ENCODE measurements at regions not wholly inside any gene's neighbourhood (a gene's known extent, or its start where the extent isn't known, plus 50 kb on each side); places are given as distances from the start of the nearest gene placed in this dataset.

DNA sequence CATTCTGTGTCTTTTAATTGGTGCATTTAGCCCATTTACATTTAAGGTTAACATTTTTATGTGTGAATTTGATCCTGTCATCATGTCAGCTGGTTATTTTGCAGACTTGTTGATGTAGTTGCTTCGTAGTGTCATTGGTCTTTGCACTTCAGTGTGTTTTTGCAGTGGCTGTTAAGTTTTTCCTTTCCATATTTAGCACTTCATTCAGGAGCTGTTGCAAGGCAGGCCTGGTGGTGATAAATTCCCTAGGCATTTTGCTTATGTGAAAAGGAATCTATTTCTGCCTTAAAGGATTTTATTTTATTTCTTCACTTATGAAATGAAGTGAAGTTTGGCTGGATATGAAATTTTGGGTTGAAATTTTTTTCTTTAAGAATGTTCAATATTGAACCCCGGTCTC, 70.2 kb upstream of the CD96 start:
- H3K4me1 Mint-ChIP-seq (ENCODE audit: unreplicated experiment), result no peaks in the 10 kb centered on the region
- TF ChIP-seq, protein P1, sequence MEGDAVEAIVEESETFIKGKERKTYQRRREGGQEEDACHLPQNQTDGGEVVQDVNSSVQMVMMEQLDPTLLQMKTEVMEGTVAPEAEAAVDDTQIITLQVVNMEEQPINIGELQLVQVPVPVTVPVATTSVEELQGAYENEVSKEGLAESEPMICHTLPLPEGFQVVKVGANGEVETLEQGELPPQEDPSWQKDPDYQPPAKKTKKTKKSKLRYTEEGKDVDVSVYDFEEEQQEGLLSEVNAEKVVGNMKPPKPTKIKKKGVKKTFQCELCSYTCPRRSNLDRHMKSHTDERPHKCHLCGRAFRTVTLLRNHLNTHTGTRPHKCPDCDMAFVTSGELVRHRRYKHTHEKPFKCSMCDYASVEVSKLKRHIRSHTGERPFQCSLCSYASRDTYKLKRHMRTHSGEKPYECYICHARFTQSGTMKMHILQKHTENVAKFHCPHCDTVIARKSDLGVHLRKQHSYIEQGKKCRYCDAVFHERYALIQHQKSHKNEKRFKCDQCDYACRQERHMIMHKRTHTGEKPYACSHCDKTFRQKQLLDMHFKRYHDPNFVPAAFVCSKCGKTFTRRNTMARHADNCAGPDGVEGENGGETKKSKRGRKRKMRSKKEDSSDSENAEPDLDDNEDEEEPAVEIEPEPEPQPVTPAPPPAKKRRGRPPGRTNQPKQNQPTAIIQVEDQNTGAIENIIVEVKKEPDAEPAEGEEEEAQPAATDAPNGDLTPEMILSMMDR (IDR thresholded peaks at IDR 0.05), result no peak
- H3K4me3 Mint-ChIP-seq (ENCODE audit: unreplicated experiment), result no peak overlapping the region
- no peak overlapping the region for H3K27ac Mint-ChIP-seq (ENCODE audit: unreplicated experiment)
- peaks cover 56% of the 10 kb centered on the region for H3K27me3 Mint-ChIP-seq (ENCODE audit: unreplicated experiment)
- no peak for DNase-seq (ENCODE audit: extremely low spot score, unreplicated experiment)
- H3K9me3 Mint-ChIP-seq (ENCODE audit: unreplicated experiment), result peaks cover 6% of the 10 kb centered on the region
- H3K36me3 Mint-ChIP-seq (ENCODE audit: unreplicated experiment), result no peaks in the 10 kb centered on the region

DNA sequence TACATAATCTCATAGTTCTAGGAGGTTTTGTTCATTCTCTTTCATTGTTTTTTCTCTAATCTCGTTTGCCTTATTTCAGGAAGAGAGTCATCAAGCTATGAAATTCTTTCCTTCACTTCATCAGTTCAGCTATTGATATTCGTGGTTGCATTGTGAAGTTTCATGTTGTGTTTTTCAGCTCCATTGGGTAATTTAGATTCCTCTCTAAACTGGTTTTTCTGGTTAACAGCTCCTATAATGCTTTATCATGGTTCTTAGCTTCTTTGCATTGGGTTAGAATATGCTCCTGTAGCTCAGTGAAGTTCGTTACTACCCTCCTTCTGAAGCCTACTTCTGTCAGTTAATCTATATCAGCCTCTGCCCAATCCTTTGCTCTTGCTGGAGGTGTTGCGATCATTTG, 69.4 kb upstream of the CD96 start:
- TF ChIP-seq, protein P1 (IDR thresholded peaks at IDR 0.05), result no peak
- no peak for DNase-seq (ENCODE audit: extremely low spot score, unreplicated experiment)
- Mint-ChIP-seq H3K4me1 (ENCODE audit: unreplicated experiment) (no peaks in the 10 kb centered on the region), H3K27ac (ENCODE audit: unreplicated experiment) (no peak overlapping the region), H3K36me3 (ENCODE audit: unreplicated experiment) (no peaks in the 10 kb centered on the region), H3K4me3 (ENCODE audit: unreplicated experiment) (no peak overlapping the region), H3K27me3 (ENCODE audit: unreplicated experiment) (peaks cover 60% of the 10 kb centered on the region), H3K9me3 (ENCODE audit: unreplicated experiment) (peaks cover 6% of the 10 kb centered on the region)

DNA sequence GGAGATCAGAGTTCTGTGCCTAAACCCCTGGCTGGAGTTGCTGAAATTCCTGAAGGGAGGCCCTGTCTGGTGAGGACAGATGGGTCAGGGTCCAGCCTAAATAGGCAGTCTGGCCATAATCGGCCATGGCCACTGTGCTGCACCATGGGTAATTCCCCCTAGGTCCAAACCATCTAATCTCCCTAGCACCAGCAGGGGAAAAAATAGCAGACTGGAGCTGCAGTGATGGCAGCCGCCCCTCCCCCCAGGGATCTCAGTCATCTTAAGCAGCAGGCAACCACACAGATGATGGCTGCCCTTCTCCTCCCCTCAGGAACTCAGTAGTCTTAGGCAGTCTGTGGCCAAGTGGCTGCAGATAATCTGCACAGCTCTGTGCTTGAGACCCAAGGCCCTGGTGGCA, 68.4 kb upstream of the CD96 start:
- no peak for DNase-seq (ENCODE audit: extremely low spot score, unreplicated experiment)
- TF ChIP-seq, protein P1 (IDR thresholded peaks at IDR 0.05), result no peak
- Mint-ChIP-seq H3K4me3 (ENCODE audit: unreplicated experiment) (no peak overlapping the region), H3K4me1 (ENCODE audit: unreplicated experiment) (no peaks in the 10 kb centered on the region), H3K36me3 (ENCODE audit: unreplicated experiment) (no peaks in the 10 kb centered on the region), H3K27me3 (ENCODE audit: unreplicated experiment) (peaks cover 58% of the 10 kb centered on the region), H3K27ac (ENCODE audit: unreplicated experiment) (no peak overlapping the region), H3K9me3 (ENCODE audit: unreplicated experiment) (peaks cover 6% of the 10 kb centered on the region)

DNA sequence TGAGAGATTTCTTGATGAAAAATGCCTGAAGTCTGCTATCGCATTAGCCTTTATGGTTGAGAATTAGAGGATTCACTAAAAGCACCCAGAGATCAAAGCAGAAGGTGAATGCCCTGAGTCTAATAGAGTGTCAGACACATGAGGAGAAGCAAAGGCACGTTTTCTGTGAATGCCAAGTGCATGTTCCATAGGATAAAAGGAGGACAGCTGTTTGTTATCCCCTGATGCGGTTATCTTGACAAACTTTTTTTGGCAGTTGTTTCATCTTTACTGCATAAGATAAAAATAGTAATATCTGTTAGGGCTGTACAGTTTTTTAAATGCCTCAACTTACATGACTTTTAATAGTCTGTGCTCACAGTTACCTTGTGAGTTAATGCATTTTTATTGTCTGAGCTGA, 65.3 kb upstream of the CD96 start:
- peaks cover 1% of the 10 kb centered on the region for H3K4me1 Mint-ChIP-seq (ENCODE audit: unreplicated experiment)
- H3K27ac Mint-ChIP-seq (ENCODE audit: unreplicated experiment), result no peak overlapping the region
- H3K4me3 Mint-ChIP-seq (ENCODE audit: unreplicated experiment), result no peak overlapping the region
- H3K9me3 Mint-ChIP-seq (ENCODE audit: unreplicated experiment), result no peaks in the 10 kb centered on the region
- H3K27me3 Mint-ChIP-seq (ENCODE audit: unreplicated experiment), result peaks cover 40% of the 10 kb centered on the region
- no peak for DNase-seq (ENCODE audit: extremely low spot score, unreplicated experiment)
- no peaks in the 10 kb centered on the region for H3K36me3 Mint-ChIP-seq (ENCODE audit: unreplicated experiment)
- TF ChIP-seq, protein P1 (IDR thresholded peaks at IDR 0.05), result no peak

DNA sequence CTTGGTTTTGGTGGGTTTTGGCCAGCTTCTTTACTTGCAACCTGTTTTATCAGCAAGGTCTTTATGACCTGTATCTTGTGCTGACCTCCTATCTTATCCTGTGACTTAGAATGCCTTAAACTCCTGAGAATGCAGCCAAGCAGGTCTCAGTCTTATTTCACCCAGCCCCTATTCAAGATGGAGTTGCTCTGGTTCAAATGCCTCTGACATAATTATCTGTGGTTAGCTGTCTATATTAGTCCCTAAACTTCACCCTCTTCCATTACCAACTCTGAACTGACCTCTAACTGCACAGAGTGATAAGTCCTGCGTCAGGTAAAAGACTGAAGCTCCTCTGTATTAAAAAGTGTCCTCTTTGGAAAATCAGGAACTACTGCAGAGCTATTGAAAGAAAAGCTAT, 61.9 kb upstream of the CD96 start:
- TF ChIP-seq, protein P1 (IDR thresholded peaks at IDR 0.05), result no peak
- H3K4me3 Mint-ChIP-seq (ENCODE audit: unreplicated experiment), result no peak overlapping the region
- H3K36me3 Mint-ChIP-seq (ENCODE audit: unreplicated experiment), result no peaks in the 10 kb centered on the region
- H3K27me3 Mint-ChIP-seq (ENCODE audit: unreplicated experiment), result peaks cover 32% of the 10 kb centered on the region
- H3K9me3 Mint-ChIP-seq (ENCODE audit: unreplicated experiment), result peaks cover 7% of the 10 kb centered on the region
- peaks cover 4% of the 10 kb centered on the region for H3K4me1 Mint-ChIP-seq (ENCODE audit: unreplicated experiment)
- no peak for DNase-seq (ENCODE audit: extremely low spot score, unreplicated experiment)
- no peak overlapping the region for H3K27ac Mint-ChIP-seq (ENCODE audit: unreplicated experiment)
